BE2C (cell line): ENCODE measurements at regions not wholly inside any gene's neighbourhood (a gene's known extent, or its start where the extent isn't known, plus 50 kb on each side); places are given as distances from the start of the nearest gene placed in this dataset.

Experiments
- DNase-seq: peaks from one replicate; pipeline ENCODE4 v3.0.0-alpha.2; 2020
- H3K27me3 ChIP-seq: fragments of 250-450 bp; sonication (Bioruptor Pico); 2 replicates; pipeline ENCODE4 v1.5.1; 2020; ENCODE audit warnings: mild to moderate bottlenecking
- H3K36me3 ChIP-seq: fragments of 250-450 bp; sonication (Bioruptor Pico); 2 replicates; pipeline ENCODE4 v1.5.1; 2020; ENCODE audit warnings: mild to moderate bottlenecking
- H3K4me1 ChIP-seq: fragments of 250-450 bp; sonication (Bioruptor Pico); 2 replicates; pipeline ENCODE4 v1.5.1; 2020
- H3K4me3 ChIP-seq: 2 replicates; pipeline ENCODE4 v1.5.1; 2011; ENCODE audit warnings: low read depth, low read length
- H3K9me3 ChIP-seq: fragments of 250-450 bp; sonication (Bioruptor Pico); 2 replicates; pipeline ENCODE4 v1.5.1; 2020
- TF ChIP-seq, protein P1 (sequence below): IDR thresholded peaks from 2 replicates; pipeline ENCODE4 v1.5.1; 2012; ENCODE audit warnings: mild to moderate bottlenecking, low read depth, low read length

DNA sequence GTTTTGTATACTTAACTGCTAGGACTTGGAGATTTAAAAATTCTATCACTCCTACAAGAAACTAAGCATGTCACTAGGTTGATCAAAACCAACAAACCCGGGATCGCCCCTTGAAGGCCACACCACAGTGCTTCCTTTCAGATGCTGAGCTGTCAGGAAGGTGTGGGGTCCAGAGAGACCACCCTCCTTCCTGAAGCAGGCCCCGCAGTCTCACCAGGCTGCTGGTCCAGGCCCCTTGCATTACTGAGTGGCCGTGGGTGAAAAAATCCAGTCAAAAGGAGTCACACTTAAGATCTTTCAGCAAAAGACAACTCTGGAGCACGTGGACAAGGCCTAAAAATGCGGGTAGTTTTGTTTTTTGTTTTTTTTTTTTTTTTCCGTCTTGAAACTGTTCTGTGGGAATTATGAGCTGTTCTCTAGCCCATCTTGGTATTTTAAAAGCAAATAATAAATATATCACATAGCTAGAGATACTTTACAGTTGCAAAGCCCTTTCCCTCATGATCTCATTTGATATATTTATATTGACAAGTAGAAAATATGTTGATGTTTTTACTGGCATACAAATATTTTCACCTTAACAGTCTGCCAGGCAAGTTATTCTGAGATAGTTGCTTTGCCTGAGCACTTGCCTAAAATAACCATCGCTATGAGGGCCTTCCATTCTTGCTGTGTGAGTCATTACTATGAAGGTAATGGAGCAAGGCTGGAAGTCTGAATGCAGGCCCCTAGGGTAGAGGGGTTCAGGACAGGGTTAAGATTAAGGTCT is 73.1 kb upstream of the EDEM3 start:
- H3K4me3 ChIP-seq: no peak overlapping the region
- H3K36me3 ChIP-seq: no peaks in the 10 kb centered on the region
- no peaks in the 10 kb centered on the region for H3K9me3 ChIP-seq
- H3K27me3 ChIP-seq: no peaks in the 10 kb centered on the region
- DNase-seq: no peak
- no peaks in the 10 kb centered on the region for H3K4me1 ChIP-seq
- TF ChIP-seq, protein P1, sequence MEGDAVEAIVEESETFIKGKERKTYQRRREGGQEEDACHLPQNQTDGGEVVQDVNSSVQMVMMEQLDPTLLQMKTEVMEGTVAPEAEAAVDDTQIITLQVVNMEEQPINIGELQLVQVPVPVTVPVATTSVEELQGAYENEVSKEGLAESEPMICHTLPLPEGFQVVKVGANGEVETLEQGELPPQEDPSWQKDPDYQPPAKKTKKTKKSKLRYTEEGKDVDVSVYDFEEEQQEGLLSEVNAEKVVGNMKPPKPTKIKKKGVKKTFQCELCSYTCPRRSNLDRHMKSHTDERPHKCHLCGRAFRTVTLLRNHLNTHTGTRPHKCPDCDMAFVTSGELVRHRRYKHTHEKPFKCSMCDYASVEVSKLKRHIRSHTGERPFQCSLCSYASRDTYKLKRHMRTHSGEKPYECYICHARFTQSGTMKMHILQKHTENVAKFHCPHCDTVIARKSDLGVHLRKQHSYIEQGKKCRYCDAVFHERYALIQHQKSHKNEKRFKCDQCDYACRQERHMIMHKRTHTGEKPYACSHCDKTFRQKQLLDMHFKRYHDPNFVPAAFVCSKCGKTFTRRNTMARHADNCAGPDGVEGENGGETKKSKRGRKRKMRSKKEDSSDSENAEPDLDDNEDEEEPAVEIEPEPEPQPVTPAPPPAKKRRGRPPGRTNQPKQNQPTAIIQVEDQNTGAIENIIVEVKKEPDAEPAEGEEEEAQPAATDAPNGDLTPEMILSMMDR: no peak

DNA sequence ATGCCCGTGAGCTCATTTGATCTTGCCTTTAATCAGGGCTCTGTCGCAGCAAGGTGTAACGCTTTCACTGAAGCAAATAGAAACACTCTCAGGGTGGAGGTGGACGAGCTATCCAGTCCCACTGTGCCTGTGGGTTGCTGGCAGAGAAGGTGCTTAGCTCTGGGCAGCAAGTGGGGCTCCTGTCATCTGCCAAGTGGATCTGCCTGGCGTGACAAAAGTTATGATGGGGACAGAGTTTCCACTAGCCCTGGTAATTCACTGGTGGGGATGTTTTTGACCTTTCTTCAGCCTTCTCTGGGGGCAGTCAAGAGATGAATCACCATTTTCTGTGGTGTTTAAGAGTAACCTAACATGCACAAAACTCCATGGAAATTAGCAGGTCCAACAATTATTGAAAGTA is 71.3 kb upstream of the EDEM3 start:
- Histone ChIP-seq H3K4me1 (no peaks in the 10 kb centered on the region), H3K4me3 (no peak overlapping the region), H3K36me3 (no peaks in the 10 kb centered on the region), H3K27me3 (no peaks in the 10 kb centered on the region), H3K9me3 (no peaks in the 10 kb centered on the region)
- no peak for DNase-seq
- TF ChIP-seq, protein P1: no peak

DNA sequence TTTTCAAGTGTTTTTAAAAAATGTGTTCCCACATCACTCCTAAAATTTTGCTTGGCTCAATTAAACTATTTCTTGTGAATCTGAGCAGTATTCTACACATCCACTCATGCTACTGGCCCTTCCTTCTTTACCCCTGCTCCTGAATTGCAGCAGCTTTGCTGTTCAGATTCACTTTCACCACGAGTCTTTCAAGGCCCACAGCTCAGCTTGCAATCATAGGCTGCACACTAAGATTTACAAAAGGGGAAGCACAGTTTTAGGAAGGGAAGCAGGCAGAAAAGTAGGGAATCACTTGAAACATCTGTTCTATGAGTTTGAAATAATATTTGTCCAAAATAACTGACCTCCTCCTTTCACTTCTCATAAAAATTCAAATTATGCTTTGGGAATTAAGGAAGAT is 70.9 kb upstream of the EDEM3 start:
- Histone ChIP-seq H3K27me3 (no peaks in the 10 kb centered on the region), H3K36me3 (no peaks in the 10 kb centered on the region), H3K9me3 (no peaks in the 10 kb centered on the region), H3K4me3 (no peak overlapping the region), H3K4me1 (no peaks in the 10 kb centered on the region)
- TF ChIP-seq, protein P1: no peak
- no peak for DNase-seq

DNA sequence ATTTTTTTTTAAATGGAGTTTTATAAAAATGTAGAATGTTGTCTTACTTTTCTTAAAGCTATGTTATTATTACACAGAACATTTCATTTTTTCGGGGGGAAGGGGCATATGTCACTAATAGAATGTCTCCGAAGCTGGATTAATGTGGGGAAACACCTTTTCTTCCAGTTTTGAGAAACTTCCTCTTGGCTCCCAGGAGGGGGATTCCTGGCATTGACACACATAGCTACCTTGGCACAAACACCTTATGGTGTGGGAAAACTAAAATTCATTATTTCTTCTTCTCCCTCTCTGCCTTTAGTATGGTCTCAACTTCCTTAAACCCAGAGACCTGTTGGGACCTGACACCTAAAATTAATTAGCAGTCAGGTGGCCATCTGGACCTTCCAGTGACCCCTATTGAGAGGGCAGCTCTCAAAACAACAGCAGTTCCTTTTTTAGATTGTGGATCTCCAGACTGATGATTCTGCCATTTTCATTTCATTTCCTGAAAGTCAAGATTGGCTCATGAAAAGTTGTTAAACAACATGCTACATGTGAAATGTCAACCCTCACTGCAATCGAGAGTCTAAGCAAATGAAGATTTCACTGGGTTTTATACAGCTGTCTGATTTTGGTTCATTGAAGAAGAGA is 70.1 kb upstream of the EDEM3 start:
- DNase-seq: no peak
- Histone ChIP-seq H3K27me3 (no peaks in the 10 kb centered on the region), H3K9me3 (no peaks in the 10 kb centered on the region), H3K36me3 (no peaks in the 10 kb centered on the region), H3K4me1 (no peaks in the 10 kb centered on the region), H3K4me3 (no peak overlapping the region)
- TF ChIP-seq, protein P1: no peak

DNA sequence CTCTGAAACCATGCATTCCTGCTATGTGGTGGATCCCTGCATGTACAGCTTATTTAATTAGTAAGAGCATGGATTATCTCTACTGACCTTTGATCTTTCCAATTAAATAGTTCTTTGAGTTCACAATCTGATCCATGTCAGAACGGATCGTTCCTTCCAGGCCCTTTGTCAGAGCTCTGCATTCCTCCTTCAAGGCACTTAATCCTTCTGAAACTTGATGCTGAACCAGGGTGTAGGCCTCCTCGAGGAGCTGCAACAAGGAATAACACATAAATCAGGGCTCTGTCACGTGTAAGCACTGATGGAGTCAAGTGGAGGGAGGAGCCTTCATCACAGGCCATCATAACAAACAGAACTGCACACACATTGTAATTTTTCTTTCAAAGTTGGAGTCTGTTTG is 68.4 kb upstream of the EDEM3 start:
- no peak overlapping the region for H3K4me3 ChIP-seq
- H3K4me1 ChIP-seq: no peaks in the 10 kb centered on the region
- no peaks in the 10 kb centered on the region for H3K36me3 ChIP-seq
- H3K9me3 ChIP-seq: no peaks in the 10 kb centered on the region
- DNase-seq: no peak
- no peaks in the 10 kb centered on the region for H3K27me3 ChIP-seq
- TF ChIP-seq, protein P1: no peak

DNA sequence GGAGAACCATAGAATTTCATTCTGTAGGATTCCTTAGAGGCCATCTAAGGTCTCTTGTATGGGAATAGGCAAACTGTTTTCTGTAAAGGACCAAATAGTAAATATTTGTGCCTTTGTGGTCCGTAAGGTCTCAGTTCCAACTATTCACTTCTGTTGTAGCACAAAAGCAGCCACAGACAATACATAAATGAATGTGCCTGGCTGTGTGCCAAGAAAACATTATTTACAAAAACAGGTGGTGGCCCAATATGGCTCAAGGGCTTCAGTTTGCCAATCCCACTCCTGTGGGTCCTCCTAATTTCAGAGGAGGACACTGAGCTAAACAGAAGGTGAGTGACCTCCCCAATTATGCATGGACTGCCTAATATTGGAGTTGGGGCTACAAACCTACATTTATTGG is 67.6 kb upstream of the EDEM3 start:
- DNase-seq: no peak
- H3K9me3 ChIP-seq: no peaks in the 10 kb centered on the region
- H3K36me3 ChIP-seq: no peaks in the 10 kb centered on the region
- no peak overlapping the region for H3K4me3 ChIP-seq
- H3K4me1 ChIP-seq: no peaks in the 10 kb centered on the region
- H3K27me3 ChIP-seq: no peaks in the 10 kb centered on the region
- TF ChIP-seq, protein P1: no peak
